CD14-positive monocyte (primary cell): ENCODE measurements at regions not wholly inside any gene's neighbourhood (a gene's known extent, or its start where the extent isn't known, plus 50 kb on each side); places are given as distances from the start of the nearest gene placed in this dataset.

ENCODE experiments used
- DNase-seq, 3 donors: peaks; one replicate each; pipeline ENCODE4 v3.0.0-alpha.2; 2011 to 2022
- H2AFZ ChIP-seq: 2 replicates; pipeline ENCODE4 v1.6.0; 2012; ENCODE audit warnings: mild to moderate bottlenecking, low read depth, low read length, inconsistent platforms; ENCODE audit not compliant: insufficient read depth, poor library complexity, severe bottlenecking
- H3K27ac ChIP-seq, 2 donors: 1 replicate in 1 of 2; 2 replicates in 1 of 2; pipeline ENCODE4 v1.5.1; 2012 to 2013; ENCODE audit warnings: low read length in 2 of 2, control low read depth in 1 of 2, inconsistent platforms in 1 of 2, low read depth in 1 of 2, mild to moderate bottlenecking in 1 of 2
- H3K27me3 ChIP-seq, 2 donors: one replicate each; pipeline versions ENCODE4 v1.6.0 to v1.6.1; 2011 to 2013; ENCODE audit warnings: low read length in 2 of 2; ENCODE audit not compliant: control insufficient read depth in 2 of 2, insufficient read depth in 2 of 2
- H3K36me3 ChIP-seq, 2 donors: replicated peaks in 1 of 2; 1 replicate in 1 of 2; 2 replicates in 1 of 2; pipeline versions ENCODE4 v1.5.1 to v1.6.1; 2012 to 2013; ENCODE audit warnings: low read length in 2 of 2, control low read depth in 1 of 2, inconsistent platforms in 1 of 2, mild to moderate bottlenecking in 1 of 2; ENCODE audit not compliant: insufficient read depth in 2 of 2, control insufficient read depth in 1 of 2
- H3K4me1 ChIP-seq, 2 donors: 1 replicate in 1 of 2; 2 replicates in 1 of 2; pipeline versions ENCODE4 v1.5.1 to v1.6.1; 2012 to 2013; ENCODE audit warnings: low read length in 2 of 2, control low read depth in 1 of 2, inconsistent platforms in 1 of 2, mild to moderate bottlenecking in 1 of 2, moderate library complexity in 1 of 2; ENCODE audit not compliant: insufficient read depth in 2 of 2, control insufficient read depth in 1 of 2
- H3K4me2 ChIP-seq: replicated peaks from 2 replicates; pipeline ENCODE3; 2012; ENCODE audit warnings: low read length, moderate library complexity, mild to moderate bottlenecking; ENCODE audit not compliant: poor library complexity, severe bottlenecking; ENCODE audit errors: extremely low read depth
- H3K4me3 ChIP-seq, 3 experiments: fragments of 200-600 bp in 1 of 3; sonication (generic) in 1 of 3; replicated peaks in 1 of 3; 1 replicate in 2 of 3; 2 replicates in 1 of 3; pipeline ENCODE4 v1.5.1; 2011 to 2013; ENCODE audit warnings: low read length in 3 of 3, mild to moderate bottlenecking in 3 of 3, control low read depth in 2 of 3, low read depth in 2 of 3, inconsistent platforms in 1 of 3, moderate library complexity in 1 of 3
- H3K79me2 ChIP-seq: 2 replicates; pipeline ENCODE4 v1.6.0; 2012; ENCODE audit warnings: mild to moderate bottlenecking, control low read depth, inconsistent platforms, low read length, moderate library complexity; ENCODE audit not compliant: insufficient read depth
- H3K9ac ChIP-seq: 2 replicates; pipeline ENCODE4 v1.6.0; 2017; ENCODE audit warnings: low read length, mild to moderate bottlenecking; ENCODE audit not compliant: insufficient read depth, poor library complexity, severe bottlenecking
- H3K9me3 ChIP-seq, 2 donors: replicated peaks in 1 of 2; 1 replicate in 1 of 2; 2 replicates in 1 of 2; pipeline versions ENCODE4 v1.5.1 to v1.6.1; 2012 to 2013; ENCODE audit warnings: low read length in 2 of 2, control low read depth in 1 of 2; ENCODE audit not compliant: control insufficient read depth in 1 of 2, insufficient read depth in 1 of 2
- H4K20me1 ChIP-seq: 2 replicates; pipeline ENCODE4 v1.6.0; 2012; ENCODE audit warnings: mild to moderate bottlenecking, low read length, control low read depth, moderate library complexity; ENCODE audit not compliant: insufficient read depth
- H3K27ac Mint-ChIP-seq, 7 donors: one replicate each; pipeline ENCODE4 v1.8.0; 2020; ENCODE audit warnings: mild to moderate bottlenecking in 7 of 7, mixed read lengths in 7 of 7, moderate library complexity in 6 of 7, inconsistent platforms in 2 of 7
- H3K27me3 Mint-ChIP-seq, 3 donors: one replicate each; pipeline ENCODE4 v1.8.0; 2021 to 2022; ENCODE audit warnings: low read depth in 3 of 3, mild to moderate bottlenecking in 3 of 3, mixed read lengths in 3 of 3, moderate library complexity in 3 of 3, inconsistent platforms in 1 of 3
- H3K36me3 Mint-ChIP-seq, 2 donors: one replicate each; pipeline ENCODE4 v1.8.0; 2020; ENCODE audit warnings: mixed read lengths in 2 of 2, inconsistent platforms in 1 of 2, mild to moderate bottlenecking in 1 of 2
- H3K4me1 Mint-ChIP-seq: one replicate; pipeline ENCODE4 v1.8.0; 2020; ENCODE audit warnings: mild to moderate bottlenecking, mixed read lengths
- H3K4me3 Mint-ChIP-seq, 2 donors: one replicate each; pipeline ENCODE4 v1.8.0; 2020; ENCODE audit warnings: mild to moderate bottlenecking in 2 of 2, mixed read lengths in 2 of 2, moderate library complexity in 1 of 2
- H3K9me3 Mint-ChIP-seq, 7 donors: one replicate each; pipeline ENCODE4 v1.8.0; 2020 to 2022; ENCODE audit warnings: mixed read lengths in 7 of 7, mild to moderate bottlenecking in 6 of 7, moderate library complexity in 6 of 7, inconsistent platforms in 2 of 7
- WGBS: methylation state at CpG from one replicate; pipeline ENCODE4 v1.1.5; 2013; ENCODE audit warnings: missing lambda C conversion rate; ENCODE audit not compliant: insufficient coverage; 5-methylcytosine and 5-hydroxymethylcytosine counted together
- intact Hi-C, 2 donors: fragments of 100-400 bp; cut with micrococcal nuclease; formaldehyde crosslinking; loops; one replicate each; pipeline versions ENCODE4 v1.15.0 to v1.15.1; 2023
- TF ChIP-seq, protein P1 (sequence below): fragments of 200-600 bp; IDR thresholded peaks from one replicate; pipeline ENCODE4 v1.8.0; 2022; ENCODE audit warnings: antibody characterized with exemption, mild to moderate bottlenecking

DNA sequence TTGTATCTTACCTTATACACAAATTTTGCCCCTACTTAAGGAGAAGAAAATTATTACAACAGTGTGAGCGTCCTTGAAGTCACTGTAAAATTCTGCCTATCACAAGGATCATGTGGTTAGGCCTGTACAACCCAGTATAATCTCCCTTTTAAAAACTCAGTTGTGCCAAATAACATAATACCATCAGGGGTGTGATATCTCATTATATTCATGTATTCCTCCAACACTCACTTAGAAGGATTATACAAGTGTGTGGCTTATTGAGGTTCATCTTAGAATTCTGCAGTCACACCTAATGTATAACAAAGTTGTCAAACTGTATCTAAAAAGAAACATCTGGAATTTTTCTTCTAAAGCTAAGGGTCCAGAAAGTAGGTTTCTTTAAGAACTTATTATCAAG is 998.8 kb upstream of the LRRTM1 start:
- peaks cover 0 to 15% (median 7%) of the 10 kb centered on the region in 7 donors for H3K9me3 Mint-ChIP-seq

DNA sequence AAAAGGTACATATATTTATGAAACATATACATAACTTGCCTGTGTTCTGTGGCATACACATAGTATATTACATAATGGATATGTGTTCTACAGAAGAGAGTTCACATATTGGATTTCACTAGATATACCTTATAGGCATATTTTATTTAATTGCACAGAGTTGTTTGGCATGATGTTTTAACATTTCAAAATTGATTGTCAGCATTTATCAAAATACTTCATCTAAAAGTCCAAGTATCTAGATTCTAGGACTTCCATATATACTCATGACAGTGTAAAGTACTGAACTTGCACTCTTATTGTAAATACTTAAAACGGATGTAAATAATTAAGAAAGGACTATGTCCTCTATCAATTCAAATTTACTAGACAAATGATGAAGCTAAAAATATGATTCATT is 995.3 kb upstream of the LRRTM1 start:
- Histone ChIP-seq H3K4me2 (no peak overlapping the region), H3K4me1 (no peaks in the 10 kb centered on the region), H3K4me3 (no peak overlapping the region), H3K27me3 (no peaks in the 10 kb centered on the region), H3K9ac (no peak overlapping the region), H3K27ac (no peak overlapping the region), H3K36me3 (no peaks in the 10 kb centered on the region), H4K20me1 (no peaks in the 10 kb centered on the region), H2AFZ (no peak overlapping the region), H3K9me3 (peaks cover 0 to 7% of the 10 kb centered on the region in 2 donors), H3K79me2 (no peaks in the 10 kb centered on the region)
- no CpG with 5 or more reads among the region's 1 CpG for WGBS
- peaks cover 0 to 13% (median 2%) of the 10 kb centered on the region in 7 donors for H3K9me3 Mint-ChIP-seq
- DNase-seq = no peak
- no peak overlapping the region for H3K27ac Mint-ChIP-seq
- H3K4me3 Mint-ChIP-seq = no peak overlapping the region
- no peaks in the 10 kb centered on the region for H3K36me3 Mint-ChIP-seq
- intact Hi-C loops = no loop called here
- no peaks in the 10 kb centered on the region for H3K4me1 Mint-ChIP-seq
- TF ChIP-seq, protein P1, sequence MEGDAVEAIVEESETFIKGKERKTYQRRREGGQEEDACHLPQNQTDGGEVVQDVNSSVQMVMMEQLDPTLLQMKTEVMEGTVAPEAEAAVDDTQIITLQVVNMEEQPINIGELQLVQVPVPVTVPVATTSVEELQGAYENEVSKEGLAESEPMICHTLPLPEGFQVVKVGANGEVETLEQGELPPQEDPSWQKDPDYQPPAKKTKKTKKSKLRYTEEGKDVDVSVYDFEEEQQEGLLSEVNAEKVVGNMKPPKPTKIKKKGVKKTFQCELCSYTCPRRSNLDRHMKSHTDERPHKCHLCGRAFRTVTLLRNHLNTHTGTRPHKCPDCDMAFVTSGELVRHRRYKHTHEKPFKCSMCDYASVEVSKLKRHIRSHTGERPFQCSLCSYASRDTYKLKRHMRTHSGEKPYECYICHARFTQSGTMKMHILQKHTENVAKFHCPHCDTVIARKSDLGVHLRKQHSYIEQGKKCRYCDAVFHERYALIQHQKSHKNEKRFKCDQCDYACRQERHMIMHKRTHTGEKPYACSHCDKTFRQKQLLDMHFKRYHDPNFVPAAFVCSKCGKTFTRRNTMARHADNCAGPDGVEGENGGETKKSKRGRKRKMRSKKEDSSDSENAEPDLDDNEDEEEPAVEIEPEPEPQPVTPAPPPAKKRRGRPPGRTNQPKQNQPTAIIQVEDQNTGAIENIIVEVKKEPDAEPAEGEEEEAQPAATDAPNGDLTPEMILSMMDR = no peak
- no peaks in the 10 kb centered on the region for H3K27me3 Mint-ChIP-seq

More for the DNA sequence above, 998.8 kb upstream of the LRRTM1 start:
- no peaks in the 10 kb centered on the region for H3K4me1 ChIP-seq
- H3K27me3 ChIP-seq = no peaks in the 10 kb centered on the region
- no peaks in the 10 kb centered on the region for H3K79me2 ChIP-seq
- no peak overlapping the region for H3K4me3 ChIP-seq
- H3K4me1 Mint-ChIP-seq = no peaks in the 10 kb centered on the region
- H3K36me3 Mint-ChIP-seq = no peaks in the 10 kb centered on the region
- no peak overlapping the region for H3K4me2 ChIP-seq
- H4K20me1 ChIP-seq = no peaks in the 10 kb centered on the region
- no peak overlapping the region for H3K4me3 Mint-ChIP-seq
- WGBS = no CpG with 5 or more reads among the region's 1 CpG
- no peak overlapping the region for H3K27ac ChIP-seq
- TF ChIP-seq, protein P1 = no peak
- no peak overlapping the region for H3K27ac Mint-ChIP-seq
- H3K36me3 ChIP-seq = no peaks in the 10 kb centered on the region
- intact Hi-C loops = no loop called here
- no peak for DNase-seq
- H3K27me3 Mint-ChIP-seq = no peaks in the 10 kb centered on the region
- H2AFZ ChIP-seq = no peak overlapping the region
- H3K9ac ChIP-seq = no peak overlapping the region
- peaks cover 0 to 7% of the 10 kb centered on the region in 2 donors for H3K9me3 ChIP-seq
